ENCODE measurements at regions not wholly inside any gene's neighbourhood (a gene's known extent, or its start where the extent isn't known, plus 50 kb on each side); places are given as distances from the start of the nearest gene placed in this dataset.

- no peak overlapping the region for H3K4me3 ChIP-seq
- no peak for DNase-seq
- WGBS, 2 donors, result 93 to 97% methylated on average over 4 of the region's 4 CpGs
- intact Hi-C loops (cut with DNase I), result no loop called here
- H3K27me3 ChIP-seq, result no peaks in the 10 kb centered on the region
- no peaks in the 10 kb centered on the region for H3K36me3 ChIP-seq
- no peaks in the 10 kb centered on the region for H3K9me3 ChIP-seq
- TF ChIP-seq, protein P1, sequence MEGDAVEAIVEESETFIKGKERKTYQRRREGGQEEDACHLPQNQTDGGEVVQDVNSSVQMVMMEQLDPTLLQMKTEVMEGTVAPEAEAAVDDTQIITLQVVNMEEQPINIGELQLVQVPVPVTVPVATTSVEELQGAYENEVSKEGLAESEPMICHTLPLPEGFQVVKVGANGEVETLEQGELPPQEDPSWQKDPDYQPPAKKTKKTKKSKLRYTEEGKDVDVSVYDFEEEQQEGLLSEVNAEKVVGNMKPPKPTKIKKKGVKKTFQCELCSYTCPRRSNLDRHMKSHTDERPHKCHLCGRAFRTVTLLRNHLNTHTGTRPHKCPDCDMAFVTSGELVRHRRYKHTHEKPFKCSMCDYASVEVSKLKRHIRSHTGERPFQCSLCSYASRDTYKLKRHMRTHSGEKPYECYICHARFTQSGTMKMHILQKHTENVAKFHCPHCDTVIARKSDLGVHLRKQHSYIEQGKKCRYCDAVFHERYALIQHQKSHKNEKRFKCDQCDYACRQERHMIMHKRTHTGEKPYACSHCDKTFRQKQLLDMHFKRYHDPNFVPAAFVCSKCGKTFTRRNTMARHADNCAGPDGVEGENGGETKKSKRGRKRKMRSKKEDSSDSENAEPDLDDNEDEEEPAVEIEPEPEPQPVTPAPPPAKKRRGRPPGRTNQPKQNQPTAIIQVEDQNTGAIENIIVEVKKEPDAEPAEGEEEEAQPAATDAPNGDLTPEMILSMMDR (IDR thresholded peaks at IDR 0.05), result no peak
- TF ChIP-seq POLR2A (IDR thresholded peaks at IDR 0.05), result no peak
- H3K4me1 ChIP-seq, result no peaks in the 10 kb centered on the region
- no peak overlapping the region for H3K27ac ChIP-seq
Observed at GRCh38 chr2:62561586-62561985, 55.6 kb upstream of the TMEM17 start.

GRCh38 chr2:62559582-62559981, 53.6 kb upstream of the TMEM17 start:
- Histone ChIP-seq H3K4me1 (no peaks in the 10 kb centered on the region), H3K4me3 (no peak overlapping the region), H3K27me3 (no peaks in the 10 kb centered on the region), H3K27ac (no peak overlapping the region), H3K9me3 (no peaks in the 10 kb centered on the region), H3K36me3 (no peaks in the 10 kb centered on the region)
- DNase-seq, result no peak
- TF ChIP-seq POLR2A (IDR thresholded peaks at IDR 0.05), result no peak
- TF ChIP-seq, protein P1 (IDR thresholded peaks at IDR 0.05), result no peak
- WGBS, 2 donors, result 86 to 90% methylated on average over 2 of the region's 2 CpGs
- intact Hi-C loops (cut with DNase I), result no loop called here

GRCh38 chr2:62558743-62559142, 52.7 kb upstream of the TMEM17 start:
- DNase-seq, result no peak
- H3K9me3 ChIP-seq, result no peaks in the 10 kb centered on the region
- no peak overlapping the region for H3K4me3 ChIP-seq
- no peaks in the 10 kb centered on the region for H3K36me3 ChIP-seq
- TF ChIP-seq, protein P1 (IDR thresholded peaks at IDR 0.05), result no peak
- no peak for TF ChIP-seq POLR2A (IDR thresholded peaks at IDR 0.05)
- no peak overlapping the region for H3K27ac ChIP-seq
- 88 to 93% methylated on average over 1 of the region's 1 CpG for WGBS, 2 donors
- no peaks in the 10 kb centered on the region for H3K4me1 ChIP-seq
- intact Hi-C loops (cut with DNase I), result no loop called here
- H3K27me3 ChIP-seq, result no peaks in the 10 kb centered on the region

DNA sequence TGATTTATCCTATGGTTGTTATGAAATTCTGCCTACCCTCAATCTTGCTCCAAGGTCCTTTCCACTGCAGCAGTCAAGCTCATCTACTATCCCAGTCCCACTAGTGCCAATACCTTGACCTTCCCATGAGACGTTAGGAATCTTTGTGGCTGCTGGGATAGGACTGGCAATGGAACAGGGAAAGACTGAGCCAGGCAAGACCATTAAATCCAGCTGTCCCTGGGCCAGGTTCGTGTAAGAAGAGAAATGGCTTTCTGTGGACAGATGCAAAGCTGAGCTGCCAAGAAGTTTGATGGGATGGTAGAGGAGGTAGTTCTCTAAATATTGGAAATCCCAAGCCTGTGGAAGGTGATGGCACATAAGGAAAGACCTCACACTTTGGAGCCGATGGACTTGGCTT, 50.1 kb upstream of the TMEM17 start:
- Histone ChIP-seq H3K36me3 (no peaks in the 10 kb centered on the region), H3K9me3 (no peaks in the 10 kb centered on the region), H3K4me1 (no peaks in the 10 kb centered on the region), H3K27ac (no peak overlapping the region), H3K4me3 (no peak overlapping the region), H3K27me3 (no peaks in the 10 kb centered on the region)
- TF ChIP-seq, protein P1 (IDR thresholded peaks at IDR 0.05), result no peak
- no peak for TF ChIP-seq POLR2A (IDR thresholded peaks at IDR 0.05)
- intact Hi-C loops (cut with DNase I), result no loop called here
- 49 to 72% methylated on average over 2 to 3 of the region's 3 CpGs for WGBS, 2 donors
- no peak for DNase-seq

All from esophagus squamous epithelium (tissue), 5 donors.